Small intestine (tissue), 7 donors: ENCODE measurements at regions not wholly inside any gene's neighbourhood (a gene's known extent, or its start where the extent isn't known, plus 50 kb on each side); places are given as distances from the start of the nearest gene placed in this dataset.

Experiments
- DNase-seq, 2 donors: peaks; one replicate each; pipeline versions ENCODE4 v3.0.0 to v3.0.0-alpha.2; 2013
- FAIRE-seq: peaks from 2 replicates; lab custom pipeline; 2012; peaks lifted over from hg19 to GRCh38; lab: Jason Lieb, UNC
- H3K27ac ChIP-seq, 3 donors: one replicate each; pipeline ENCODE4 v1.5.1; 2013; ENCODE audit warnings: low read length in 2 of 3, mild to moderate bottlenecking in 2 of 3, control low read depth in 1 of 3, inconsistent platforms in 1 of 3, low read depth in 1 of 3, moderate library complexity in 1 of 3
- H3K27me3 ChIP-seq, 3 donors: one replicate each; pipeline ENCODE4 v1.6.1; 2013; ENCODE audit warnings: low read length in 3 of 3, inconsistent platforms in 1 of 3; ENCODE audit not compliant: control insufficient read depth in 3 of 3, insufficient read depth in 3 of 3
- H3K36me3 ChIP-seq, 3 donors: one replicate each; pipeline ENCODE4 v1.6.1; 2013; ENCODE audit warnings: low read length in 3 of 3, inconsistent platforms in 1 of 3, low read depth in 1 of 3, mild to moderate bottlenecking in 1 of 3, moderate library complexity in 1 of 3; ENCODE audit not compliant: control insufficient read depth in 3 of 3, insufficient read depth in 2 of 3
- H3K4me1 ChIP-seq, 3 donors: one replicate each; pipeline ENCODE4 v1.6.1; 2013; ENCODE audit warnings: low read length in 2 of 3, inconsistent platforms in 1 of 3, low read depth in 1 of 3, mild to moderate bottlenecking in 1 of 3, moderate library complexity in 1 of 3; ENCODE audit not compliant: control insufficient read depth in 3 of 3, insufficient read depth in 2 of 3
- H3K4me3 ChIP-seq, 3 donors: one replicate each; pipeline ENCODE4 v1.5.1; 2013; ENCODE audit warnings: low read length in 3 of 3, control low read depth in 1 of 3, inconsistent platforms in 1 of 3, low read depth in 1 of 3, mild to moderate bottlenecking in 1 of 3, moderate library complexity in 1 of 3
- H3K9me3 ChIP-seq, 2 donors: one replicate each; pipeline ENCODE4 v1.6.1; 2013; ENCODE audit warnings: low read depth in 1 of 2, low read length in 1 of 2; ENCODE audit not compliant: control insufficient read depth in 2 of 2, insufficient read depth in 1 of 2
- WGBS, 3 donors: extraction: QIAGEN DNeasy Blood & Tissue Kit; methylation state at CpG; one replicate each; pipeline ENCODE4 v1.1.7; 2013; 5-methylcytosine and 5-hydroxymethylcytosine counted together
- donor health status: healthy with polysubstance abuse.
- donor health status: control.
- donor health status: control.
- donor health status: Bipolar disorder and iron deficiency.
- donor health status: healthy.

DNA sequence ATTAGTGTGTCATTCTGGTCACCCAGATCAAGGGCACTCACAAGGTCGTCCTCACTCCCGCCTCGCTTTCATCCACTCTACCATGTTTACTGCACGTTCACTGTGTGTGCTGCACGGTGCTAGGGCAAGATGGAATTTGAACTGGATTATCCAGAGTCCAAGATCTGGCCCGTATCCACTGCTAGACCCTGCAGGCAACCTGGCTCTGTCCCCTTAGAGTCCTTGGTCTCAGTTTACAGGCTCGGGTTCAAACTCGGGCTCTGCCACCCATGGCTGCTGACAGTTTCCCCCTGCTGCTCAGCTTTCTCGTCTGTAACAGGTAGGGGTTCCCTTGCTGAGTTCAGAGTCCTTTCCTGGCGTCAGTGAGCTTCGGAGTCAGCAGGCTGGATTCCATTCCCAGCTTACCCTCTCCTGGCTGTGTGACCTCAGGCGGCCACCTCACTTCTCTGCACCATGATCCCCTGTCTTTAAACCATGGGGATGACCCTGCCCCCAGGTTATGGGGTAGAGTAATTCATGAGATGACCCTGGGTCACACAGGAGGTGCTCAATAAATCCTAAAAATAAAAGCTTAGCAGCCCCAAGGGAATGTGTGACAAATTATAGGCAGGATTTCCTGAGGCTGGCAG, 79.6 kb upstream of the SLC6A6 start:
- no peak for FAIRE-seq
- Histone ChIP-seq H3K27ac (peak overlapping the region in 1 of 3 donors; percentile 23), H3K36me3 (no peaks in the 10 kb centered on the region)

DNA sequence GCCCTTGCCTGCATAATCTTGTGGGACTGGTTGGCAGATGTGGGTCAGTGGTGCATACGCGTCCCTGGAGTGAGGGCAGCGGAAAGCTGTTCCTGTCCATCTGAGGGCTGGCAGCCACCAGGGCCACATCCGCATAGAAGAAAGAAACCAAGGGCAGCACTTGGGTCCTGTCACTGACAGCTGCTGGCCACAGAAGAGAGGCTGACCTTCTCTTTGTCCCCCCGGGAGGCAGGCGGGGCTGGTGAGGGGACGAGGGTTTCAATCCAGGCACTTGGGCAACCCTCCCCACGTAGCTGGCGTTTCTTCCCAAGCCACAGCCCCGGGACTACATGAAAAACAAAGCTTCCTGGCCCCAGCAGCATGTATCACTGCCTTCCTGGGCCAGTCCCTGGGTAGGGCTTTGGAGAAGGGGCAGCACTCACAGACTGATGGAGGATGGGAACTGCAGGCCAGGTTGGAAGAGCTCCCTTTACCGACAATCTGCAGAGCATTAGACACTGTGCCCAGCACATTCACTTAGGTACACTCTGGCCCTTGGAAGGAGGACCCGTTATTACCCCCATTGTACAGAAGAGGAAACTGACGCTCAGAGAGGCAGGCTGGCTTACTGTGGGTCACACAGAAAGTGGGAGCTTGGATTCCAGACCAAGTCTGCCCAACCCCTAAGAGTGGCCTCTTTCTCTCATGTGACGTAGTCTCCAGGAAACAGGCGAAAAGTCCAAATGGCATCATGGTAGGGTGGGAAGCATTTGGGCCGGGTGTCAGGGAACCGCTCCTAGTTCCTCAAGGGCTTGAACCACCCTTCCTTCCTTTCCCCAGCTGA, 78.8 kb upstream of the SLC6A6 start:
- DNase-seq, result no peak
- 81 to 94% (median 91%) methylated on average over 17 of the region's 17 CpGs for WGBS, 3 donors
- Histone ChIP-seq H3K4me3 (no peak overlapping the region), H3K9me3 (peaks cover 0 to 8% of the 10 kb centered on the region in 2 donors), H3K27ac (peak overlapping the region in 1 of 3 donors; percentile 17), H3K4me1 (peaks cover 0 to 16% (median 0%) of the 10 kb centered on the region in 3 donors), H3K36me3 (no peaks in the 10 kb centered on the region), H3K27me3 (no peaks in the 10 kb centered on the region)
- no peak for FAIRE-seq

More for the DNA sequence above, 79.6 kb upstream of the SLC6A6 start:
- Histone ChIP-seq H3K4me3 (no peak overlapping the region), H3K4me1 (peaks cover 0 to 16% (median 0%) of the 10 kb centered on the region in 3 donors), H3K9me3 (peaks cover 0 to 8% of the 10 kb centered on the region in 2 donors), H3K27me3 (no peaks in the 10 kb centered on the region)
- peak; percentile 40 to 68 for DNase-seq
- whole genome bisulfite sequencing, 3 donors, result 33 to 66% (median 43%) methylated on average over 12 of the region's 12 CpGs

DNA sequence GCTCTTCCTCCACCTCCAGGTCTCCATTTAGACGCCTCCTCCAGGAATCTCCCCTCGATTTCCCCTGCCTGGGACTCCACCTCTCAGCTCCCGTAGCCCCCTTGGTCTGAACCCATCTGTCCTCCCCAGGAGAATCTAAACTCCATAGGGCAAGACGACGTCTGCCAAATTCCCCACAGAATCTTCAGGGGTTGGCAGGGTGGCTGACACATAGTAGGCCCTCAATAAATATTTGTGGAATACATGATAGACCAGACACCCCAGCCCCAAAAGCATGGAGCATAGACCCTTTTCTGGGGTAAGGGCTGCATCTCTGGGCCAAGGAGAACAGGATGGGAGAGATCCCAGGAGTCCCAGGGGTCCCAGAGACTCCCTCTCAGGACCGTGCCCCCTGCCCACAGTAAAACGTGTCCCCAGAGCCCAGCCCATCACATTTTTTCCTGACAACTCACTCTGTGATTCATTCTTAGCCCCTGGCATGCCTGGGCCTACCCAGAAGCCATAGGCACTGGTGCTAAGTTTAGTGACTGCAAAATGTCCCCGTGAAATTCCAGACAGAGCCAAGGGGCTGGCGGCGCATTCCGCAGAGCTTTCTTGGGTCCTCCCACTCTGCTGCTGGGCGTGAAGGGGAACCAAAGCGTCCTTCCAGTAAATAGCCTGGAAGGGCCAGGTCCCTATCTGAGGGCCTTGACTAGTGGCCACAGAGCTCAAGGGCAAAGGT, 78.0 kb upstream of the SLC6A6 start:
- no peak for FAIRE-seq
- no peak for DNase-seq
- H3K4me3 ChIP-seq, result no peak overlapping the region
- no peaks in the 10 kb centered on the region for H3K27me3 ChIP-seq
- WGBS, 3 donors, result 73 to 84% (median 80%) methylated on average over 13 of the region's 13 CpGs
- no peak overlapping the region for H3K27ac ChIP-seq
- peaks cover 0 to 8% of the 10 kb centered on the region in 2 donors for H3K9me3 ChIP-seq
- H3K4me1 ChIP-seq, result peaks cover 0 to 22% (median 0%) of the 10 kb centered on the region in 3 donors
- H3K36me3 ChIP-seq, result no peaks in the 10 kb centered on the region

DNA sequence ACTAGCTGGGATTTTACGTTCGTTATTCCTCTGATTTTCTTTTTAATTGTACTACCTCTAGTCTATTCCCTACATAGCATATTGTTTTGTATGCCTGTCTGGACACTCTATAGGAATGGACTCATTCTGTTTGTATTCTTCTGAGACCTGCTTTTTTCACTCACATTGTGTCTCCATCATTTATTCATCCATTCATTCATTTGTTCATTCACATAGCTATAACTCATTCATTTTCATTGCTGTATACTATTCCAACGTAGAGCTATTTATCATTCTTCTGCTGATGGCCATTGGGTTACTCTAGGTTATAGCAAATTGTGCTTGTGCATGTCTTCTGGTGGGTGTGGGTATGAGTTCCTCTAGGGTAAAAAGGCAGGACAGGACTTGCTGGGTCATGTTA, 74.0 kb upstream of the SLC6A6 start:
- 86 to 96% (median 92%) methylated on average over 3 of the region's 3 CpGs for WGBS, 3 donors
- no peak overlapping the region for H3K4me3 ChIP-seq
- no peak overlapping the region for H3K27ac ChIP-seq
- FAIRE-seq (no peak), DNase-seq (no peak)
- H3K27me3 ChIP-seq, result no peaks in the 10 kb centered on the region
- no peaks in the 10 kb centered on the region for H3K36me3 ChIP-seq
- peaks cover 0 to 41% (median 4%) of the 10 kb centered on the region in 3 donors for H3K4me1 ChIP-seq
- no peaks in the 10 kb centered on the region for H3K9me3 ChIP-seq

DNA sequence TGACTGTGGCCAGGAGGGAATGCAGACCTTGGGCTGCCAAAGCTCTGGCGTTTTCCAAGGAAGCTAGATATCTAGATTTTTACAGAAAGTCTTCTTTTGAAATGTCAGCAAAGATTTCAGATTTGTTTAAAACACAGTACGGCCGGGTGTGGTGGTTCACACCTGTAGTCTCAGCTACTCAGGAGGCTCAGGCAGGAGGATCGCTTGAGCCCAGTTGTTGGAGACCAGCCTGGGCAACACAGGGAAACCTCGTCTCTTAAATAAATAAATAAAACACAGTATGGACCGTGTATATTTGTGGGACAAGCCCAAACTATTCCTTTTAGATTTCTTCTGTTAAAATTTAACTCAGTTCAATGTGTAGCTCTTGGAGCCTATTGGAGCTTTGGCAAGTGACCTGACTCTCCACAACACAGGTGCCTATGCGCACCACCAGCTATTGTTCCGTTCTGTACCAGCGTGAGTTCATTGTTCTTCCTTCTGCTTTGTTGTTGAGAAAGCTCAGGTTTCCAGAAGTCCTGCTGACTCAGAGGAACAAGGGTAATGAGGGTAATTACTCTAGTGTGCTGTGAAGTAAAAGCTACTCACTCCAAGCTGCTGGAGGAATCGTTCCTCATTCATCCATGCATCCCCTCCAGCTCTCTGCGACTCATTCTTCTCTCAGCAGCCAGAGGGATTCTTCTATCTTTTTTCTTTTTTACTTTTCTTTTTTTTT, 73.1 kb upstream of the SLC6A6 start:
- 31 to 45% (median 41%) methylated on average over 11 of the region's 11 CpGs for WGBS, 3 donors
- Histone ChIP-seq H3K27ac (peak overlapping the region in 2 of 3 donors; percentile 29 to 61), H3K36me3 (no peaks in the 10 kb centered on the region), H3K4me3 (no peak overlapping the region), H3K27me3 (no peaks in the 10 kb centered on the region), H3K9me3 (no peaks in the 10 kb centered on the region), H3K4me1 (peaks cover 0 to 48% (median 4%) of the 10 kb centered on the region in 3 donors)
- FAIRE-seq, result no peak
- DNase-seq, result peak; percentile 78 to 85

DNA sequence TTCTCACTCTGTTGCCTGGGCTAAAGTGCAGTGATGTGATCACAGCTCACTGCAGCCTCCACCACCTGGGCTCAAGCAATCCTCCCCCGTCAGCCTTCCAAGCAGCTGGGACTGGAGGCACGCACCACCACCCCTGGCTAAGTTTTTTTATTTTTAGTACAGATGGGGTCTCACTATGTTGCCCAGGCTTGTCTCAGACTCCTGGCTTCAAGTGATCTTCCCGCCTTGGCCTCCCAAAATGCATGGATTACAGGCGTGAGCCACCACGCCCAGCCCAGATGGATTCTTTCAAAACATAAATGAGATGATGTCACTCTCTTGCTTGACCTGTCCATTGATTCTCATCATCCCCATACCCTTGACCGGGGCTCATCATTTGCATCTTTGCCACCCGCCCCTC, 72.6 kb upstream of the SLC6A6 start:
- Histone ChIP-seq H3K4me1 (peaks cover 0 to 49% (median 4%) of the 10 kb centered on the region in 3 donors), H3K27ac (peak overlapping the region in 2 of 3 donors; percentile 29 to 61)
- FAIRE-seq, result no peak

DNA sequence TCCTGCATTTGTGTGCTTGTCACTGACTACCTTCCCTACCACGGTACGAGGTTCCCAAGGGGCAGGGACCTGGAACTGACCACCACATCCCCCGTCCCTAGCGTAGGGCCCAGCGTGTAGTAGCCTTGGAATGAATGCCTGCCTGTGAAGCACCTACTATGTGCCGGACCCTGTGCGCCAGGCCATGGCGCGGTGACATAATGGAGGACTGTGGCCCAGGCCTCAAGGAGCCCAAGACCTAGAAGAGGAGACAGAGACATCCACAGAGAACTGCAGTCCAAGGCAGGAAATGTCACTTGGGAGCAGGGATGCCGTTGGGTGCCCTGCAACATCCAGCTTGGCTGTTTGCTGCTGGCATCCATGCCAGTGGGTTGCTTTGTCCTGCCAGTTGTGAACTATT, 71.9 kb upstream of the SLC6A6 start:
- no peak for FAIRE-seq
- Histone ChIP-seq H3K27ac (peak overlapping the region in 1 of 3 donors; percentile 68), H3K4me3 (no peak overlapping the region), H3K4me1 (peaks cover 0 to 45% (median 4%) of the 10 kb centered on the region in 3 donors), H3K9me3 (no peaks in the 10 kb centered on the region), H3K36me3 (no peaks in the 10 kb centered on the region), H3K27me3 (no peaks in the 10 kb centered on the region)
- no peak for DNase-seq
- 86 to 91% (median 88%) methylated on average over 10 of the region's 10 CpGs for WGBS, 3 donors

More for the DNA sequence above, 72.6 kb upstream of the SLC6A6 start:
- DNase-seq, result no peak
- Histone ChIP-seq H3K36me3 (no peaks in the 10 kb centered on the region), H3K4me3 (no peak overlapping the region), H3K9me3 (no peaks in the 10 kb centered on the region), H3K27me3 (no peaks in the 10 kb centered on the region)
- WGBS, 3 donors, result 61 to 76% (median 67%) methylated on average over 7 of the region's 7 CpGs
